ENCODE measurements at regions not wholly inside any gene's neighbourhood (a gene's known extent, or its start where the extent isn't known, plus 50 kb on each side); places are given as distances from the start of the nearest gene placed in this dataset.
A peak's percentile ranks its signal among the peaks of the same experiment; 100 is the strongest.
"Not testable (repeated sequence)": the region's sequence is repeated elsewhere in the genome, so short reads cannot be mapped to it uniquely, and the experiment has no call there.

- DNase-seq = no peak
These were observed 820.5 kb downstream of the NR2F1-AS1 start for GRCh38 chr5:92760550-92760949.

- DNase-seq = no peak
These were observed 822.5 kb downstream of the NR2F1-AS1 start for GRCh38 chr5:92758552-92758951.

GRCh38 chr5:92749943-92750342 is 831.1 kb downstream of the NR2F1-AS1 start:
- DNase-seq = no peak

- DNase-seq = no peak
These were observed 832.8 kb downstream of the NR2F1-AS1 start for GRCh38 chr5:92748072-92748676.

GRCh38 chr5:92741906-92742305 is 839.1 kb downstream of the NR2F1-AS1 start:
- no peak for DNase-seq

GRCh38 chr5:92734211-92734940 is 846.6 kb downstream of the NR2F1-AS1 start:
- DNase-seq = no peak

- no peak for DNase-seq
These were observed 850.5 kb downstream of the NR2F1-AS1 start for GRCh38 chr5:92730486-92730885.

- no peak for DNase-seq
These were observed 851.9 kb downstream of the NR2F1-AS1 start for GRCh38 chr5:92729088-92729487.

GRCh38 chr5:92715946-92716520 is 865.0 kb downstream of the NR2F1-AS1 start:
- no peak for DNase-seq

- DNase-seq = no peak
These were observed 867.2 kb downstream of the NR2F1-AS1 start for GRCh38 chr5:92713826-92714225.

GRCh38 chr5:92713335-92713743 is 867.7 kb downstream of the NR2F1-AS1 start:
- no peak for DNase-seq

- no peak for DNase-seq
These were observed 869.1 kb downstream of the NR2F1-AS1 start for GRCh38 chr5:92711956-92712355.

GRCh38 chr5:92704590-92704989 is 876.4 kb downstream of the NR2F1-AS1 start:
- DNase-seq = no peak

GRCh38 chr5:92703976-92704375 is 877.0 kb downstream of the NR2F1-AS1 start:
- DNase-seq = no peak

GRCh38 chr5:92695123-92696003 is 885.7 kb downstream of the NR2F1-AS1 start:
- DNase-seq = no peak

GRCh38 chr5:92694067-92694466 is 887.0 kb downstream of the NR2F1-AS1 start:
- no peak for DNase-seq

GRCh38 chr5:92691955-92692354 is 889.1 kb downstream of the NR2F1-AS1 start:
- not testable (repeated sequence) for DNase-seq

- DNase-seq = peak in 1 of 2 experiments; percentile 4
These were observed 892.9 kb downstream of the NR2F1-AS1 start for GRCh38 chr5:92687821-92688722.

- DNase-seq = peak; percentile 4 to 58
These were observed 902.4 kb downstream of the NR2F1-AS1 start for GRCh38 chr5:92678640-92679039.

- no peak for DNase-seq
These were observed 904.5 kb downstream of the NR2F1-AS1 start for GRCh38 chr5:92676215-92677165.

- DNase-seq = no peak
These were observed 906.7 kb downstream of the NR2F1-AS1 start for GRCh38 chr5:92674321-92674720.
